ENCODE measurements at regions not wholly inside any gene's neighbourhood (a gene's known extent, or its start where the extent isn't known, plus 50 kb on each side); places are given as distances from the start of the nearest gene placed in this dataset.
"Not testable (repeated sequence)": the region's sequence is repeated elsewhere in the genome, so short reads cannot be mapped to it uniquely, and the experiment has no call there.

- ATAC-seq: no peak
These were observed 180.6 kb upstream of the RNPC3 start for GRCh38 chr1:103344930-103345329.

DNA sequence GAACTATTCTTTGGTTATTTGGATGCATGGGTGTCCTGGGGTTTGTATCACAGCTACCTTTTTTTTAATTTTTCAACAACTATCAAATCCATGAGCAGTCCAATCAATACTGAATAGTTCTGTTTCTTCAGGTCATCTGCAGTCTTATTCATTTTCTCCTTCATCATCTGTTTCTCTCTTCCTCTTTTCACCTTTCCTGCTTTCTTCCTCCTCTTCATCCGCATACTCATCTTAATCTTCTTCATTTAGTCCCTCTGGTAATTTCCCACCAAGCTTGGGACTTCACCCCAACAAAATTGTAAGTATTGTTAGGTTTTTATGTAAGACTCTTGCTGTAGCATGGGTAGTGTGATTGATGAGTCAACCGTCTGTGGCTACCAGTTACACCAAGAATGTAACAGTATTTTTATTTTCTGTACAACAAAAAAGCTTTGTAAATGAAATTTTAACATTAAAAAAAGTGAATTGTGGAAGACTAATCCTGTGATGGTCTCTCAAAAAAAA lies 184.1 kb upstream of the RNPC3 start:
- ATAC-seq: no peak

GRCh38 chr1:103337779-103338178 lies 187.7 kb upstream of the RNPC3 start:
- no peak for ATAC-seq

GRCh38 chr1:103336408-103336807 lies 189.1 kb upstream of the RNPC3 start:
- ATAC-seq: no peak

GRCh38 chr1:103333141-103333540 lies 192.4 kb upstream of the RNPC3 start:
- ATAC-seq: no peak

DNA sequence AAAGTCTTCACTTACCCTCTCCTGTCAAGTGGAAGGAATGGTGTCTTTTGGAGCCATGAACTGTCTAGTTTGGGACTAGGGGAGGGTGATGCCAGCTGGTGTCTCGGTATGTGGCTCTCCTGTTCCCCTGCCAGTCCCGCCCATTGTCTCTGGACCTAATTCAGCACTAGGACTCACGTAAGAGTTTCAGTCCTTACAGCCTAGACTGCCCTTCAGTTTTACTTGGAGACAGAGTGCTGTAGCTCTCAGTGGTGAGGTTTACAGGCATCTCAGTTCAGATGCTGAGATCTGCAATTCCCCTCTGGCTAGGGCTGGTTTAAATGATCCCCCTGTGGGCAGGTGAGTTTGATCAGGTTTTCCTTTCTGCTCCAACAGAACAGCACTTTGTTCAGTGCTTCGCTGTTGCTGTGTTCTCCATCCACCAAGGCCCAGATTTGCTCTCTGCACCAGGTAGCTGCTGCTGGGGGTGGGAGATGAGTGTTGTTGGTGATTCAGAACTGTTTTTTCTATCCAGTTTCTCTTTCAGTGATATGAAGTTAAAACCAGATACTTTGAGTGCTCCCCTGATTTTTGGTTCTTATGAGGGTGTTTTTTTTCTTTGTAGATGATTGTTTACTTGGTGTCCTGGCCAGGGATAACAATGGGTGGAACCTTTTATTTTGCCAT lies 198.3 kb upstream of the RNPC3 start:
- no peak for ATAC-seq

GRCh38 chr1:103326595-103326994 lies 198.9 kb upstream of the RNPC3 start:
- no peak for ATAC-seq

- no peak for ATAC-seq
These were observed 201.5 kb upstream of the COL11A1 start for GRCh38 chr1:103309786-103310185.

DNA sequence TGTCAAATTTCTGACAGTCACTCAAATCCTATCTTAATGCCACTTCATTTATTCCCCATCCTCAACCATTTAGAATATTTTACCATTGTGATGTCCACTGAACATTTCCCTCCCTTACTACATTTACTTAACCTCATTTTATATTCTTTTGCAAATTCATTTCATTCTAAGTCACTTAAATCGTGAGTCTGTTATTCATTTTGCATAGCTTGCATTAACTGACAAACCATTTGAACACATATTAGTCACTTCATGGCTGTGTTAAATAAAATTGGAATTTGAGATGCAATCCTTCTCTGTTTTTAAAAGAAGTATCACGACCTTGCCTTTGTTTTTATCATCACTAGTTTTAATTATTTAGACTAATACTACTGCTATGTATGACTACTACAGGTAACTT lies 199.4 kb upstream of the COL11A1 start:
- no peak for ATAC-seq

GRCh38 chr1:103283841-103284669 lies 175.7 kb upstream of the COL11A1 start:
- ATAC-seq: no peak

DNA sequence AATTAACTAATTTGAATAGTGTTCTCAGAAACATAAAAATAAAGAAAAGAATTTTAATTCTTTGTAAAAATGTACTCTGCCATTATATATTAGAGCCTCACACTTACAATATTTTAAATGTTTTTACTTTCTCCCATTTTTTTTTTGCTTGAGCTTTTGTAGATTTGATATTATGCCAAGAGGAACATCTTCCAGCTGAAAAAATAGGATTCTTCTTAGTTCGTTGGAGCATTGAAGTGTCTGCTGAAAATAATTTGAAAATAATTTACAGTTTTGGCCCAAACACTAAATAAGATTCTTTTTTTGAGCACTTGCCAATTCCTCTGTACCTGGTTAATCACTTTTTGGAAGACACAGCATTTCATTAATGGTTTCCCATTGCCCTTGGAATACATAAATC lies 175.0 kb upstream of the COL11A1 start:
- ATAC-seq: no peak

DNA sequence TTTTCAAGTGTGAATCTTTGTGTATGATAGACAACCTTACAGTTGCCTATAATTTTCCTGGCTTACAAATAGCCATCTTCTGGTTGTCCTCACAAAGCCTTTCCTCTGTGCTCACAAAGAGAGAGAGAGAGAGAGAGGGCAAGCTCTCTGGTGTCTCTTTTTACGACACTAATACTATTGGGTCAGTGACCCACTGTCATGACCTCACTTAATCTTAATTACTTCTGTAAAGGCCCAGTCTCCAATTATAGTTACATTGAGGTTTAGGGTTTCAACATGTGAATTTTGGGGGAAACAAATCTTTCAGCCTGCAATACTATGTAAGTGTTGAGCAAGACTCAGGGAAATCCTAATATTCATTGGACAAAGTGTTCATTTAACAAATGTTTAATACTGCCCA lies 167.4 kb upstream of the COL11A1 start:
- ATAC-seq: no peak

- no peak for ATAC-seq
These were observed 166.6 kb upstream of the COL11A1 start for GRCh38 chr1:103274886-103275285.

- no peak for ATAC-seq
These were observed 164.8 kb upstream of the COL11A1 start for GRCh38 chr1:103273106-103273505.

- not testable (repeated sequence) for ATAC-seq
These were observed 163.1 kb upstream of the COL11A1 start for GRCh38 chr1:103271471-103271870.

GRCh38 chr1:103267893-103268292 lies 159.6 kb upstream of the COL11A1 start:
- ATAC-seq: no peak

GRCh38 chr1:103267266-103267665 lies 158.9 kb upstream of the COL11A1 start:
- no peak for ATAC-seq

DNA sequence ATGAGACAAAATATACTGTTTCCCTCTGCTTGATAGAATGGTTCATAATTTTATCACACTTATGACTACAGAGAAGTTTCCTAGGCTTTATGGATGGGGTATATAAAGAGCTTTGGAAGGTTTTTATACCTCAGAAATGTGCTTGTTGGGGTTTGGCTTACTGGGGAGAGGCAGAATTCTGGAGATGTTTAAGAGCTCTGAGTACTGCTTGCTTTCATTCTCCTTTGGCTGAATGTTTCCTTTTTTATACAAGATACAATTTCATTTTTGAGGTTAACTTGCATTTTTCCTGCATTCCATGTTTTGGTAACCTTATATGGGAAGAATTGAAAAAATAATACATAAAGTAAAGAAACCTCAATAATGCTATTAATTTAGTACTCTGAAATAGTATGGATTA lies 157.7 kb upstream of the COL11A1 start:
- ATAC-seq: no peak

DNA sequence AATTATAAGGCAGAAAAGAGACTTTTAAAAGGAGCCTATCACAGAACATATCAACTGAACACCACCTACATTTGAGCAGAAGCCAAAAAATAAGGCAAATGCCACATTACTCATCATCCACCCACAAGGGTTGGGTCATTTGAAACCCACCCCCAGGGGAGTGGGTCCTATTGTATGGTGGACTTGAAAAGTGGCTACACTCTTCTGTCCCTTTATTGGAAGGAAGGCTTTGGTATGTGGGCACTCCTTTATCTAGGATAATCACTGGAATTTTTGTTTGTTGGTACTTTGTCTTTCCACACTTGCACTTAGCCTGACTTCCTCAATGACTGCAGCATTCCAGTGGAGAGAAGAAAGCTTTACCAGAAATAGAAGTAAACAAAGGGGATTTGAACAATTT lies 157.2 kb upstream of the COL11A1 start:
- ATAC-seq: no peak

DNA sequence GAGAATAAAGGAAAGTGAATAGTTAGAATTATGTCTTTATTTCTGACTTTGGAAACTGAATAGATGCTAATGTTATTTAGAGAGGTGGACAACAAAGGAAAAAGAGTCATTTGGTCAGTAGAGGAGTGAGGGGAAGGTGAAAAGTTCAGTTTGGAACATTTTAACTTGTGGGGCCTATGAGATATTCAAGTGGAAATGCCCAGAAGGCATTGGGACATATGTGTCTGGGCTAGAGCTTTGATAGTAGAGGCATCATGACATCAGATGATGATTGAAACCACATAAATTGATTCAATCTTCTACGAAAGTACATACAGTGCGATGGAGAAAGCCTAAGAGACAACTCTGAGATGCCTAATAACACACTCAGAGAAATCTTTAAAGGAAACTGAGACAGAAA lies 151.7 kb upstream of the COL11A1 start:
- ATAC-seq: no peak

DNA sequence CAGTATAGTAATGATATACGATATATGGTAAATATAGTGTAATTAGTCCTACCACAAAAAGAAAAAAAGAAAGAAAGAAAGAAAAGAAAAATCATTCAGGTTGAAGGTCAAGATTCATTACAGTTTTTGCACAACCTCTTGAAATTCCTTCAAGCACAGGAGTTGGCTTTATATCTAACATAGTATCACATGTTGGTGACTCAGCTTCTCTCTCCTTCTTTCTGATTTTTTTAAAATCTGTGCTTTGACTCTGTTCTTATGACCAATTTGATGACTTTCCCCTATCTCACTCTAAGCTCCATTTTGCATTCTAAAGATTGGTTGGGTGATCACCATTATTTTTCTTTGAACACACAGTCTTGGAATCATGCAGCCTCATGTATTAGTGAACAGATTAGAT lies 148.2 kb upstream of the COL11A1 start:
- no peak for ATAC-seq

DNA sequence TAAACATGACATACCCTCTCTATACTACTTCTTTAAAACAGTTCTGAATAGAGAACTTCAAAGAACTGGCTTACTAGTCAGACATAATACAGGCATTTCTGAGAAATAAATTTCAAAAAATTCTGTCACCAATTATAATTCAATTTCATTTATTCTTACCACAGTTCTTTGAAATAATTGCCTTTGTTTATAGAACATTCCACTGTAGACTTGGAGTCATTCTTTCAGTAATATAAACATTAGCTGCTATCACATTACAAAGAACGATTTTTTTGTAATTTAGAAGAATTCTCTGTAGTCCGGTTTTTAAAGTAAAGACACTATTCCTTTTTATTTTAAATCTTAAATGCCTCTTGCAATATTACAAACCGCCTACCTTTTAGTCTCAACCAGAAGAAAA lies 146.4 kb upstream of the COL11A1 start:
- no peak for ATAC-seq

DNA sequence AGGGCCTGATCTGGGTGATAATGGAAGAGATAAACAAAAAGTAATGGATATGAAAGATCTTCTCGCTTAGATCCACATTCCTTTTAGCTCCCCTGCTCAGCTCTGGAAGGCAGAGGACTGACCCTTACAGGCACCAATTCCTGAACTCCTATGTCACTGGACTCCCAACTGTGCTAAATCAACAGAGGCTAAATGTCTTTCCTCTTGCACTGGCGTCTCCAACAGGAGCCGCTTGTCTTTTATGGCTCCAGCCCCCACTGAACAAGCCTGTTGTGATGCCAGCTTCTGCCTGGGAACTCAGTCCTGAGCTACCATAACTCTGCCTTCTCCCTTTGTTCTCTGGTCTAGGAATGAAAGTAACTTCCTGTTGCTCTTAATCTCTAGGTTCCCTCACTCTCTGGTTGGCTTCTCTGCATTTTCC lies 142.1 kb upstream of the COL11A1 start:
- no peak for ATAC-seq

DNA sequence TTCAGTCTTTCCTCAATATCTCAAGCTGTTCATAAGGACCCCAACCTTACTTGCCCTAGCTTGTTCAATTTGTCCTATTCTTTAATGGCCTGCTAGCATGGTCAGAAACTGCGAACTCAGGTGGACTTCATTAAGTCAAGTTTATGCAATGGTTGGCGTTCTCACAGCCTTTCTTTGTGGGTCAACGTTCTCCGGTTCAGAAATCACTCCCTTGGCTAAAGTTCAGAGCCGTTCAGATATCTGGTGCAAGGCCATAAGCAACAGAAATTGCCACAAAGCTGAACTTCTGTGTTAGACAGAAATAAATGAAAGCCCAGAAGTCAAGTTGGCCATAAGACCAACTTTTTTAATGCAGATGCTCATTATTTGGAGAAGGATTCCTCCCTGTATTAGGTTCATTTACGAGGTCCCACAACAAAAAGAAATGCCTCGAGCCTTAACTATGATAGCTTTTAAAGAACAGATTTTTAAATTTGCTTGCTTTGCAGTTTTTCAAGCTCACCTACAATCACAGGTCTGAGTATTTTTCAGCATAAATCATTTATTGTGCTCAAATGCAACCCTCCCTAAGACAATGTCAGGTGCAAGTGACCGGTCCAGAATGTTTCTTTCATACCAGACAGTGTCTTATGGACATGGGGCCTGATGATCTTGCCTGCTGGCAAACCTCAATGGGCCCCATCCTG lies 140.2 kb upstream of the COL11A1 start:
- ATAC-seq: no peak

Data from activated CD4-positive, CD25-positive, alpha-beta regulatory T cell treated with anti-CD3 and anti-CD28 coated beads, Interleukin-2, amount 50 U/mL, for 24 hours (primary cell).